Tibial artery (tissue), 4 donors: ENCODE measurements at regions not wholly inside any gene's neighbourhood (a gene's known extent, or its start where the extent isn't known, plus 50 kb on each side); places are given as distances from the start of the nearest gene placed in this dataset.

ENCODE experiments used
- DNase-seq, 2 donors: peaks; one replicate each; pipeline ENCODE4 v3.0.0-alpha.2; 2019
- H3K27ac ChIP-seq, 2 donors: fragments of 200-600 bp; sonication (generic) in 1 of 2; 1 replicate in 1 of 2; 2 replicates in 1 of 2; pipeline ENCODE4 v1.5.1; 2018 to 2019; ENCODE audit warnings: mild to moderate bottlenecking in 1 of 2
- H3K27me3 ChIP-seq, 2 donors: fragments of 200-600 bp; sonication (generic) in 1 of 2; one replicate each; pipeline versions ENCODE4 v1.5.1 to v1.6.0; 2016 to 2019
- H3K36me3 ChIP-seq, 3 donors: fragments of 200-600 bp; sonication (generic) in 2 of 3; one replicate each; pipeline ENCODE4 v1.5.1; 2016 to 2019; ENCODE audit warnings: mild to moderate bottlenecking in 2 of 3
- H3K4me1 ChIP-seq, 4 donors: fragments of 200-600 bp; sonication (generic) in 2 of 4; 1 replicate in 3 of 4; 2 replicates in 1 of 4; pipeline ENCODE4 v1.5.1; 2016 to 2019
- H3K4me3 ChIP-seq, 2 donors: fragments of 200-600 bp; sonication (generic) in 1 of 2; 1 replicate in 1 of 2; 2 replicates in 1 of 2; pipeline ENCODE4 v1.5.1; 2018 to 2019; ENCODE audit warnings: mild to moderate bottlenecking in 2 of 2
- H3K9me3 ChIP-seq, 3 donors: fragments of 200-600 bp; sonication (generic) in 1 of 3; one replicate each; pipeline ENCODE4 v1.5.1; 2016 to 2019
- CTCF ChIP-seq, 2 experiments: fragments of 200-600 bp in 1 of 2; fragments of 450-650 bp in 1 of 2; IDR thresholded peaks; one replicate each; pipeline ENCODE4 v1.5.1; 2017 to 2019; ENCODE audit warnings: antibody characterized with exemption in 2 of 2, mild to moderate bottlenecking in 1 of 2, moderate library complexity in 1 of 2
- intact Hi-C: fragments of 100-400 bp; cut with DNase I; formaldehyde crosslinking; loops from one replicate; pipeline ENCODE4 v1.15.0; 2023; ENCODE audit warnings: low total_unique reads

- Histone ChIP-seq H3K36me3 (no peaks in the 10 kb centered on the region), H3K27ac (no peak overlapping the region), H3K4me1 (peaks cover 0 to 2% (median 0%) of the 10 kb centered on the region in 4 donors), H3K9me3 (no peaks in the 10 kb centered on the region), H3K4me3 (no peak overlapping the region), H3K27me3 (no peaks in the 10 kb centered on the region)
- intact Hi-C loops, result no loop called here
- TF ChIP-seq CTCF (IDR thresholded peaks at IDR 0.05), result no peak
- no peak for DNase-seq
Measured at GRCh38 chr5:125205601-125206225, 459.3 kb upstream of the ZNF608 start.

GRCh38 chr5:125207856-125208255 lies 461.4 kb upstream of the ZNF608 start:
- H3K27ac ChIP-seq, result no peak overlapping the region
- no peaks in the 10 kb centered on the region for H3K27me3 ChIP-seq
- no peaks in the 10 kb centered on the region for H3K36me3 ChIP-seq
- H3K9me3 ChIP-seq, result no peaks in the 10 kb centered on the region
- no peak for DNase-seq
- intact Hi-C loops, result no loop called here
- TF ChIP-seq CTCF (IDR thresholded peaks at IDR 0.05), result no peak
- H3K4me3 ChIP-seq, result no peak overlapping the region
- no peaks in the 10 kb centered on the region for H3K4me1 ChIP-seq

- intact Hi-C loops, result no loop called here
- no peak overlapping the region for H3K4me3 ChIP-seq
Measured at GRCh38 chr5:125209650-125210049, 463.2 kb upstream of the ZNF608 start.

GRCh38 chr5:125210242-125210947 lies 464.0 kb upstream of the ZNF608 start:
- intact Hi-C loops, result no loop called here
- H3K27me3 ChIP-seq, result no peaks in the 10 kb centered on the region
- no peak for DNase-seq
- no peak overlapping the region for H3K27ac ChIP-seq
- no peak overlapping the region for H3K4me3 ChIP-seq
- H3K9me3 ChIP-seq, result no peaks in the 10 kb centered on the region
- no peaks in the 10 kb centered on the region for H3K36me3 ChIP-seq
- no peak for TF ChIP-seq CTCF (IDR thresholded peaks at IDR 0.05)
- no peaks in the 10 kb centered on the region for H3K4me1 ChIP-seq

More at GRCh38 chr5:125209650-125210049, 463.2 kb upstream of the ZNF608 start:
- no peak overlapping the region for H3K27ac ChIP-seq
- no peaks in the 10 kb centered on the region for H3K4me1 ChIP-seq
- no peaks in the 10 kb centered on the region for H3K36me3 ChIP-seq
- H3K9me3 ChIP-seq, result no peaks in the 10 kb centered on the region
- peak in 1 of 2 donors; percentile 21 for DNase-seq
- no peaks in the 10 kb centered on the region for H3K27me3 ChIP-seq
- no peak for TF ChIP-seq CTCF (IDR thresholded peaks at IDR 0.05)

GRCh38 chr5:125214080-125214479 lies 467.6 kb upstream of the ZNF608 start:
- intact Hi-C loops, result no loop called here

More at GRCh38 chr5:125214080-125214479, 467.6 kb upstream of the ZNF608 start:
- Histone ChIP-seq H3K4me1 (no peaks in the 10 kb centered on the region), H3K4me3 (no peak overlapping the region), H3K9me3 (no peaks in the 10 kb centered on the region), H3K36me3 (no peaks in the 10 kb centered on the region), H3K27me3 (no peaks in the 10 kb centered on the region), H3K27ac (no peak overlapping the region)
- no peak for DNase-seq
- no peak for TF ChIP-seq CTCF (IDR thresholded peaks at IDR 0.05)
